WTC11 (cell line): ENCODE measurements at regions not wholly inside any gene's neighbourhood (a gene's known extent, or its start where the extent isn't known, plus 50 kb on each side); places are given as distances from the start of the nearest gene placed in this dataset.

Experiments
- CREB1 ChIP-seq: sonication (generic); formaldehyde crosslinking; IDR thresholded peaks from 2 replicates; pipeline ENCODE4 v1.8.0; 2023; ENCODE audit warnings: mild to moderate bottlenecking, missing genetic modification reagents
- ELF4 ChIP-seq: sonication (generic); formaldehyde crosslinking; IDR thresholded peaks from 2 replicates; pipeline ENCODE4 v1.8.1; 2022; ENCODE audit warnings: low read depth, mild to moderate bottlenecking, moderate library complexity, missing genetic modification reagents
- ESRRA ChIP-seq: sonication (generic); formaldehyde crosslinking; IDR thresholded peaks from 2 replicates; pipeline ENCODE4 v1.8.1; 2022; ENCODE audit warnings: mild to moderate bottlenecking, missing genetic modification reagents, borderline replicate concordance
- FOXJ3 ChIP-seq: sonication (generic); formaldehyde crosslinking; IDR thresholded peaks from 2 replicates; pipeline ENCODE4 v1.9.0; 2021; ENCODE audit warnings: missing genetic modification reagents, mild to moderate bottlenecking, borderline replicate concordance
- JUN ChIP-seq: sonication (generic); formaldehyde crosslinking; IDR thresholded peaks from 2 replicates; pipeline ENCODE4 v1.8.0; 2023; ENCODE audit warnings: mild to moderate bottlenecking, missing genetic modification reagents
- TCF7 ChIP-seq: sonication (generic); formaldehyde crosslinking; IDR thresholded peaks from 2 replicates; pipeline ENCODE4 v1.8.0; 2022; ENCODE audit warnings: mild to moderate bottlenecking, low read depth, missing genetic modification reagents, moderate library complexity
- TF ChIP-seq, protein P1 (sequence below): fragments of 200-600 bp; IDR thresholded peaks from 2 replicates; pipeline ENCODE4 v1.8.0; 2022; ENCODE audit warnings: antibody characterized with exemption
- TF ChIP-seq, protein P2 (sequence below): sonication (generic); formaldehyde crosslinking; conservative IDR thresholded peaks from 2 replicates; pipeline ENCODE4 v1.8.1; 2022; ENCODE audit warnings: mild to moderate bottlenecking, missing genetic modification reagents
- TF ChIP-seq, protein P3 (sequence below): sonication (generic); formaldehyde crosslinking; IDR thresholded peaks from 2 replicates; pipeline ENCODE4 v1.8.1; 2022; ENCODE audit warnings: low read depth, missing genetic modification reagents, borderline replicate concordance
- TF ChIP-seq, protein P4 (sequence below): sonication (generic); formaldehyde crosslinking; IDR thresholded peaks from 2 replicates; pipeline ENCODE4 v1.8.1; 2022; ENCODE audit warnings: low read depth, mild to moderate bottlenecking, moderate library complexity, missing genetic modification reagents, borderline replicate concordance

DNA sequence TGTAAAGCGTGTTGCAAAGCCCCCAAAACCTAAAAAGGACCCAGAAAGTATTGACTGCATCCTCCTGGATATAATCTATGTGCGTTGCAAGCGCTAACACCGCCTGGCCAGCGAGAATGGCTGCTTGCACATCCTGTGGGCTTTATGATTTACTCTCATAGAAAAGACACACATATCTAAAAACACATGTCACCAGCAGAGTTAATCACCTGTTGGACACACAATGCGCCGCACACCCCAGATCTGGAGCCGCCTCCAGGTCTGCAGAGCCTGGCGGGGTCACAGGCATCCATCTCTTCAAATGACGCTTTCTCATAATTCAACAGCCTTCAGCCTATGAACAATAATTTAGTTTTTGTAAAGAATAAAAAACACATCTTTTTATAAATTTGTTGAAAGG lies 186.5 kb downstream of the RTP5 start:
- TF ChIP-seq ELF4 (CRISPR knock-in tag) (no peak), JUN (CRISPR knock-in tag) (no peak), ESRRA (CRISPR knock-in tag) (no peak), CREB1 (no peak), TCF7 (CRISPR knock-in tag) (no peak), FOXJ3 (CRISPR knock-in tag) (no peak)
- TF ChIP-seq, protein P1, sequence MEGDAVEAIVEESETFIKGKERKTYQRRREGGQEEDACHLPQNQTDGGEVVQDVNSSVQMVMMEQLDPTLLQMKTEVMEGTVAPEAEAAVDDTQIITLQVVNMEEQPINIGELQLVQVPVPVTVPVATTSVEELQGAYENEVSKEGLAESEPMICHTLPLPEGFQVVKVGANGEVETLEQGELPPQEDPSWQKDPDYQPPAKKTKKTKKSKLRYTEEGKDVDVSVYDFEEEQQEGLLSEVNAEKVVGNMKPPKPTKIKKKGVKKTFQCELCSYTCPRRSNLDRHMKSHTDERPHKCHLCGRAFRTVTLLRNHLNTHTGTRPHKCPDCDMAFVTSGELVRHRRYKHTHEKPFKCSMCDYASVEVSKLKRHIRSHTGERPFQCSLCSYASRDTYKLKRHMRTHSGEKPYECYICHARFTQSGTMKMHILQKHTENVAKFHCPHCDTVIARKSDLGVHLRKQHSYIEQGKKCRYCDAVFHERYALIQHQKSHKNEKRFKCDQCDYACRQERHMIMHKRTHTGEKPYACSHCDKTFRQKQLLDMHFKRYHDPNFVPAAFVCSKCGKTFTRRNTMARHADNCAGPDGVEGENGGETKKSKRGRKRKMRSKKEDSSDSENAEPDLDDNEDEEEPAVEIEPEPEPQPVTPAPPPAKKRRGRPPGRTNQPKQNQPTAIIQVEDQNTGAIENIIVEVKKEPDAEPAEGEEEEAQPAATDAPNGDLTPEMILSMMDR = no peak
- TF ChIP-seq, protein P2, sequence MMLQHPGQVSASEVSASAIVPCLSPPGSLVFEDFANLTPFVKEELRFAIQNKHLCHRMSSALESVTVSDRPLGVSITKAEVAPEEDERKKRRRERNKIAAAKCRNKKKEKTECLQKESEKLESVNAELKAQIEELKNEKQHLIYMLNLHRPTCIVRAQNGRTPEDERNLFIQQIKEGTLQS (CRISPR knock-in tag) = no peak
- TF ChIP-seq, protein P3, sequence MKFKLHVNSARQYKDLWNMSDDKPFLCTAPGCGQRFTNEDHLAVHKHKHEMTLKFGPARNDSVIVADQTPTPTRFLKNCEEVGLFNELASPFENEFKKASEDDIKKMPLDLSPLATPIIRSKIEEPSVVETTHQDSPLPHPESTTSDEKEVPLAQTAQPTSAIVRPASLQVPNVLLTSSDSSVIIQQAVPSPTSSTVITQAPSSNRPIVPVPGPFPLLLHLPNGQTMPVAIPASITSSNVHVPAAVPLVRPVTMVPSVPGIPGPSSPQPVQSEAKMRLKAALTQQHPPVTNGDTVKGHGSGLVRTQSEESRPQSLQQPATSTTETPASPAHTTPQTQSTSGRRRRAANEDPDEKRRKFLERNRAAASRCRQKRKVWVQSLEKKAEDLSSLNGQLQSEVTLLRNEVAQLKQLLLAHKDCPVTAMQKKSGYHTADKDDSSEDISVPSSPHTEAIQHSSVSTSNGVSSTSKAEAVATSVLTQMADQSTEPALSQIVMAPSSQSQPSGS (CRISPR knock-in tag) = no peak
- TF ChIP-seq, protein P4, sequence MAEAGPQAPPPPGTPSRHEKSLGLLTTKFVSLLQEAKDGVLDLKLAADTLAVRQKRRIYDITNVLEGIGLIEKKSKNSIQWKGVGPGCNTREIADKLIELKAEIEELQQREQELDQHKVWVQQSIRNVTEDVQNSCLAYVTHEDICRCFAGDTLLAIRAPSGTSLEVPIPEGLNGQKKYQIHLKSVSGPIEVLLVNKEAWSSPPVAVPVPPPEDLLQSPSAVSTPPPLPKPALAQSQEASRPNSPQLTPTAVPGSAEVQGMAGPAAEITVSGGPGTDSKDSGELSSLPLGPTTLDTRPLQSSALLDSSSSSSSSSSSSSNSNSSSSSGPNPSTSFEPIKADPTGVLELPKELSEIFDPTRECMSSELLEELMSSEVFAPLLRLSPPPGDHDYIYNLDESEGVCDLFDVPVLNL (CRISPR knock-in tag) = no peak
